ENCODE measurements at regions not wholly inside any gene's neighbourhood (a gene's known extent, or its start where the extent isn't known, plus 50 kb on each side); places are given as distances from the start of the nearest gene placed in this dataset.

GRCh38 chr6:113338644-113339043 is 518.5 kb upstream of the MARCKS start:
- Histone ChIP-seq H3K27me3 (no peaks in the 10 kb centered on the region), H3K27ac (replicated peaks in 1 of 4) (no peak overlapping the region), H3K4me3 (no peak overlapping the region), H3K4me1 (no peaks in the 10 kb centered on the region), H3K36me3 (no peaks in the 10 kb centered on the region), H3K9me3 (no peaks in the 10 kb centered on the region)
- intact Hi-C loops (cut with DNase I) = no loop called here
- TF ChIP-seq POLR2AphosphoS5 (IDR thresholded peaks at IDR 0.05) (no peak), EP300 (IDR thresholded peaks at IDR 0.05) (no peak), CTCF (IDR thresholded peaks at IDR 0.05) (no peak), POLR2A (IDR thresholded peaks at IDR 0.05; ENCODE audit: low read depth) (no peak)
- no peak for DNase-seq (ENCODE audit: extremely low spot score)

GRCh38 chr6:113339209-113339608 is 517.9 kb upstream of the MARCKS start:
- Histone ChIP-seq H3K4me3 (no peak overlapping the region), H3K9me3 (no peaks in the 10 kb centered on the region), H3K27me3 (no peaks in the 10 kb centered on the region), H3K36me3 (no peaks in the 10 kb centered on the region), H3K27ac (replicated peaks in 1 of 4) (no peak overlapping the region), H3K4me1 (no peaks in the 10 kb centered on the region)
- no peak for TF ChIP-seq POLR2A (IDR thresholded peaks at IDR 0.05; ENCODE audit: low read depth)
- no peak for DNase-seq (ENCODE audit: extremely low spot score)
- intact Hi-C loops (cut with DNase I) = no loop called here

GRCh38 chr6:113340371-113340770 is 516.8 kb upstream of the MARCKS start:
- H3K27ac ChIP-seq (replicated peaks in 1 of 4) = no peak overlapping the region
- intact Hi-C loops (cut with DNase I) = no loop called here
- DNase-seq (ENCODE audit: extremely low spot score) = no peak
- H3K36me3 ChIP-seq = no peaks in the 10 kb centered on the region
- no peaks in the 10 kb centered on the region for H3K4me1 ChIP-seq
- WGBS = 96% methylated on average over 4 of the region's 4 CpGs
- no peaks in the 10 kb centered on the region for H3K27me3 ChIP-seq
- H3K9me3 ChIP-seq = no peaks in the 10 kb centered on the region
- no peak overlapping the region for H3K4me3 ChIP-seq
- TF ChIP-seq EP300 (IDR thresholded peaks at IDR 0.05) = no peak
- no peak for TF ChIP-seq CTCF (IDR thresholded peaks at IDR 0.05)
- TF ChIP-seq POLR2AphosphoS5 (IDR thresholded peaks at IDR 0.05) = no peak
- no peak for TF ChIP-seq POLR2A (IDR thresholded peaks at IDR 0.05; ENCODE audit: low read depth)

- H3K4me1 ChIP-seq = no peaks in the 10 kb centered on the region
- no peak for DNase-seq (ENCODE audit: extremely low spot score)
- H3K36me3 ChIP-seq = no peaks in the 10 kb centered on the region
- no peaks in the 10 kb centered on the region for H3K9me3 ChIP-seq
- intact Hi-C loops (cut with DNase I) = no loop called here
- WGBS = 10% methylated on average over 1 of the region's 1 CpG
- no peak overlapping the region for H3K27ac ChIP-seq (replicated peaks in 1 of 4)
- no peak overlapping the region for H3K4me3 ChIP-seq
- TF ChIP-seq POLR2AphosphoS5 (IDR thresholded peaks at IDR 0.05) (no peak), EP300 (IDR thresholded peaks at IDR 0.05) (no peak), CTCF (IDR thresholded peaks at IDR 0.05) (no peak), POLR2A (IDR thresholded peaks at IDR 0.05; ENCODE audit: low read depth) (no peak)
- no peaks in the 10 kb centered on the region for H3K27me3 ChIP-seq
Observed at GRCh38 chr6:113343940-113344339, 513.2 kb upstream of the MARCKS start.

GRCh38 chr6:113344969-113345368 is 512.2 kb upstream of the MARCKS start:
- TF ChIP-seq EP300 (IDR thresholded peaks at IDR 0.05) (no peak), POLR2A (IDR thresholded peaks at IDR 0.05; ENCODE audit: low read depth) (no peak), CTCF (IDR thresholded peaks at IDR 0.05) (no peak), POLR2AphosphoS5 (IDR thresholded peaks at IDR 0.05) (no peak)
- H3K36me3 ChIP-seq = no peaks in the 10 kb centered on the region
- no peak overlapping the region for H3K27ac ChIP-seq (replicated peaks in 1 of 4)
- no peaks in the 10 kb centered on the region for H3K9me3 ChIP-seq
- no peaks in the 10 kb centered on the region for H3K4me1 ChIP-seq
- H3K4me3 ChIP-seq = no peak overlapping the region
- no peak for DNase-seq (ENCODE audit: extremely low spot score)
- WGBS = 95% methylated on average over 2 of the region's 2 CpGs
- no peaks in the 10 kb centered on the region for H3K27me3 ChIP-seq
- intact Hi-C loops (cut with DNase I) = no loop called here
